CD14-positive monocyte (primary cell): ENCODE measurements at regions not wholly inside any gene's neighbourhood (a gene's known extent, or its start where the extent isn't known, plus 50 kb on each side); places are given as distances from the start of the nearest gene placed in this dataset.

Experiments used
- DNase-seq, 3 donors: peaks; one replicate each; pipeline ENCODE4 v3.0.0-alpha.2; 2011 to 2022
- H2AFZ ChIP-seq: 2 replicates; pipeline ENCODE4 v1.6.0; 2012; ENCODE audit warnings: mild to moderate bottlenecking, low read depth, low read length, inconsistent platforms; ENCODE audit not compliant: insufficient read depth, poor library complexity, severe bottlenecking
- H3K27ac ChIP-seq, 2 donors: 1 replicate in 1 of 2; 2 replicates in 1 of 2; pipeline ENCODE4 v1.5.1; 2012 to 2013; ENCODE audit warnings: low read length in 2 of 2, control low read depth in 1 of 2, inconsistent platforms in 1 of 2, low read depth in 1 of 2, mild to moderate bottlenecking in 1 of 2
- H3K27me3 ChIP-seq, 2 donors: one replicate each; pipeline versions ENCODE4 v1.6.0 to v1.6.1; 2011 to 2013; ENCODE audit warnings: low read length in 2 of 2; ENCODE audit not compliant: control insufficient read depth in 2 of 2, insufficient read depth in 2 of 2
- H3K36me3 ChIP-seq, 2 donors: replicated peaks in 1 of 2; 1 replicate in 1 of 2; 2 replicates in 1 of 2; pipeline versions ENCODE4 v1.5.1 to v1.6.1; 2012 to 2013; ENCODE audit warnings: low read length in 2 of 2, control low read depth in 1 of 2, inconsistent platforms in 1 of 2, mild to moderate bottlenecking in 1 of 2; ENCODE audit not compliant: insufficient read depth in 2 of 2, control insufficient read depth in 1 of 2
- H3K4me1 ChIP-seq, 2 donors: 1 replicate in 1 of 2; 2 replicates in 1 of 2; pipeline versions ENCODE4 v1.5.1 to v1.6.1; 2012 to 2013; ENCODE audit warnings: low read length in 2 of 2, control low read depth in 1 of 2, inconsistent platforms in 1 of 2, mild to moderate bottlenecking in 1 of 2, moderate library complexity in 1 of 2; ENCODE audit not compliant: insufficient read depth in 2 of 2, control insufficient read depth in 1 of 2
- H3K4me2 ChIP-seq: replicated peaks from 2 replicates; pipeline ENCODE3; 2012; ENCODE audit warnings: low read length, moderate library complexity, mild to moderate bottlenecking; ENCODE audit not compliant: poor library complexity, severe bottlenecking; ENCODE audit errors: extremely low read depth
- H3K4me3 ChIP-seq, 3 experiments: fragments of 200-600 bp in 1 of 3; sonication (generic) in 1 of 3; replicated peaks in 1 of 3; 1 replicate in 2 of 3; 2 replicates in 1 of 3; pipeline ENCODE4 v1.5.1; 2011 to 2013; ENCODE audit warnings: low read length in 3 of 3, mild to moderate bottlenecking in 3 of 3, control low read depth in 2 of 3, low read depth in 2 of 3, inconsistent platforms in 1 of 3, moderate library complexity in 1 of 3
- H3K79me2 ChIP-seq: 2 replicates; pipeline ENCODE4 v1.6.0; 2012; ENCODE audit warnings: mild to moderate bottlenecking, control low read depth, inconsistent platforms, low read length, moderate library complexity; ENCODE audit not compliant: insufficient read depth
- H3K9ac ChIP-seq: 2 replicates; pipeline ENCODE4 v1.6.0; 2017; ENCODE audit warnings: low read length, mild to moderate bottlenecking; ENCODE audit not compliant: insufficient read depth, poor library complexity, severe bottlenecking
- H3K9me3 ChIP-seq, 2 donors: replicated peaks in 1 of 2; 1 replicate in 1 of 2; 2 replicates in 1 of 2; pipeline versions ENCODE4 v1.5.1 to v1.6.1; 2012 to 2013; ENCODE audit warnings: low read length in 2 of 2, control low read depth in 1 of 2; ENCODE audit not compliant: control insufficient read depth in 1 of 2, insufficient read depth in 1 of 2
- H4K20me1 ChIP-seq: 2 replicates; pipeline ENCODE4 v1.6.0; 2012; ENCODE audit warnings: mild to moderate bottlenecking, low read length, control low read depth, moderate library complexity; ENCODE audit not compliant: insufficient read depth
- H3K27ac Mint-ChIP-seq, 7 donors: one replicate each; pipeline ENCODE4 v1.8.0; 2020; ENCODE audit warnings: mild to moderate bottlenecking in 7 of 7, mixed read lengths in 7 of 7, moderate library complexity in 6 of 7, inconsistent platforms in 2 of 7
- H3K27me3 Mint-ChIP-seq, 3 donors: one replicate each; pipeline ENCODE4 v1.8.0; 2021 to 2022; ENCODE audit warnings: low read depth in 3 of 3, mild to moderate bottlenecking in 3 of 3, mixed read lengths in 3 of 3, moderate library complexity in 3 of 3, inconsistent platforms in 1 of 3
- H3K36me3 Mint-ChIP-seq, 2 donors: one replicate each; pipeline ENCODE4 v1.8.0; 2020; ENCODE audit warnings: mixed read lengths in 2 of 2, inconsistent platforms in 1 of 2, mild to moderate bottlenecking in 1 of 2
- H3K4me1 Mint-ChIP-seq: one replicate; pipeline ENCODE4 v1.8.0; 2020; ENCODE audit warnings: mild to moderate bottlenecking, mixed read lengths
- H3K4me3 Mint-ChIP-seq, 2 donors: one replicate each; pipeline ENCODE4 v1.8.0; 2020; ENCODE audit warnings: mild to moderate bottlenecking in 2 of 2, mixed read lengths in 2 of 2, moderate library complexity in 1 of 2
- H3K9me3 Mint-ChIP-seq, 7 donors: one replicate each; pipeline ENCODE4 v1.8.0; 2020 to 2022; ENCODE audit warnings: mixed read lengths in 7 of 7, mild to moderate bottlenecking in 6 of 7, moderate library complexity in 6 of 7, inconsistent platforms in 2 of 7
- WGBS: methylation state at CpG from one replicate; pipeline ENCODE4 v1.1.5; 2013; ENCODE audit warnings: missing lambda C conversion rate; ENCODE audit not compliant: insufficient coverage; 5-methylcytosine and 5-hydroxymethylcytosine counted together
- intact Hi-C, 2 donors: fragments of 100-400 bp; cut with micrococcal nuclease; formaldehyde crosslinking; loops; one replicate each; pipeline versions ENCODE4 v1.15.0 to v1.15.1; 2023
- TF ChIP-seq, protein P1 (sequence below): fragments of 200-600 bp; IDR thresholded peaks from one replicate; pipeline ENCODE4 v1.8.0; 2022; ENCODE audit warnings: antibody characterized with exemption, mild to moderate bottlenecking

DNA sequence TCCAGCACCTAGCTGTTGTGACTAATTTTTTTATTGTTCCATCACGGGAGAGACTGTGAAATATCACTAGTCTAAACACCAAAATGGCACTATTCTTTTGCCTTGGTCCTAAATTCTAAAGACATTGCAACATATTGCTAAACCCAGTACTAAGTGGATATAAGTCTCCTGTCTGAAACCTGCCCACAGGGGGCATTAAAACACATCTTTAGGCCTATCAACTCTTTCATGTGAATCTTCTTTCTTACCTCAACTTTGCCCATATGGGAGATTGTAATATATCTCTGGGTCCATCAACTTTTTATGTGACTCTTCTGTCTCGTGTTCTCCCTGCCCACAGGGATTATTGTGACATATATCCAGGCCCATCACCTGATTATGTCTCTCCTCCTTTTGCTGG is 317.2 kb downstream of the RPS4Y2 start:
- H3K27ac ChIP-seq: peak overlapping the region in 1 of 2 donors; percentile 63
- H3K4me1 ChIP-seq: peaks cover 0 to 21% of the 10 kb centered on the region in 2 donors
- no peak overlapping the region for H3K4me2 ChIP-seq
- no peak overlapping the region for H3K9ac ChIP-seq
- H3K36me3 ChIP-seq: no peaks in the 10 kb centered on the region
- Mint-ChIP-seq H3K4me1 (peaks cover 22% of the 10 kb centered on the region), H3K27ac (peak overlapping the region in 2 of 7 donors; percentile 85 to 90), H3K27me3 (no peaks in the 10 kb centered on the region), H3K4me3 (no peak overlapping the region), H3K9me3 (peaks cover 0 to 3% (median 0%) of the 10 kb centered on the region in 7 donors), H3K36me3 (peaks cover 0 to 2% of the 10 kb centered on the region in 2 donors)
- peak in 1 of 3 donors; percentile 23 for DNase-seq
- TF ChIP-seq, protein P1, sequence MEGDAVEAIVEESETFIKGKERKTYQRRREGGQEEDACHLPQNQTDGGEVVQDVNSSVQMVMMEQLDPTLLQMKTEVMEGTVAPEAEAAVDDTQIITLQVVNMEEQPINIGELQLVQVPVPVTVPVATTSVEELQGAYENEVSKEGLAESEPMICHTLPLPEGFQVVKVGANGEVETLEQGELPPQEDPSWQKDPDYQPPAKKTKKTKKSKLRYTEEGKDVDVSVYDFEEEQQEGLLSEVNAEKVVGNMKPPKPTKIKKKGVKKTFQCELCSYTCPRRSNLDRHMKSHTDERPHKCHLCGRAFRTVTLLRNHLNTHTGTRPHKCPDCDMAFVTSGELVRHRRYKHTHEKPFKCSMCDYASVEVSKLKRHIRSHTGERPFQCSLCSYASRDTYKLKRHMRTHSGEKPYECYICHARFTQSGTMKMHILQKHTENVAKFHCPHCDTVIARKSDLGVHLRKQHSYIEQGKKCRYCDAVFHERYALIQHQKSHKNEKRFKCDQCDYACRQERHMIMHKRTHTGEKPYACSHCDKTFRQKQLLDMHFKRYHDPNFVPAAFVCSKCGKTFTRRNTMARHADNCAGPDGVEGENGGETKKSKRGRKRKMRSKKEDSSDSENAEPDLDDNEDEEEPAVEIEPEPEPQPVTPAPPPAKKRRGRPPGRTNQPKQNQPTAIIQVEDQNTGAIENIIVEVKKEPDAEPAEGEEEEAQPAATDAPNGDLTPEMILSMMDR: no peak
- no CpG with 5 or more reads among the region's 2 CpGs for WGBS
- H3K79me2 ChIP-seq: no peaks in the 10 kb centered on the region
- no peak overlapping the region for H3K4me3 ChIP-seq
- H4K20me1 ChIP-seq: no peaks in the 10 kb centered on the region
- no peak overlapping the region for H2AFZ ChIP-seq
- peaks cover 0 to 6% of the 10 kb centered on the region in 2 donors for H3K9me3 ChIP-seq
- no peaks in the 10 kb centered on the region for H3K27me3 ChIP-seq
- intact Hi-C loops: loop anchor here in 1 of 2 donors (10.0 kb wide), 1 partner anchor 48 kb away; no protein-coding TSS in a partner anchor

DNA sequence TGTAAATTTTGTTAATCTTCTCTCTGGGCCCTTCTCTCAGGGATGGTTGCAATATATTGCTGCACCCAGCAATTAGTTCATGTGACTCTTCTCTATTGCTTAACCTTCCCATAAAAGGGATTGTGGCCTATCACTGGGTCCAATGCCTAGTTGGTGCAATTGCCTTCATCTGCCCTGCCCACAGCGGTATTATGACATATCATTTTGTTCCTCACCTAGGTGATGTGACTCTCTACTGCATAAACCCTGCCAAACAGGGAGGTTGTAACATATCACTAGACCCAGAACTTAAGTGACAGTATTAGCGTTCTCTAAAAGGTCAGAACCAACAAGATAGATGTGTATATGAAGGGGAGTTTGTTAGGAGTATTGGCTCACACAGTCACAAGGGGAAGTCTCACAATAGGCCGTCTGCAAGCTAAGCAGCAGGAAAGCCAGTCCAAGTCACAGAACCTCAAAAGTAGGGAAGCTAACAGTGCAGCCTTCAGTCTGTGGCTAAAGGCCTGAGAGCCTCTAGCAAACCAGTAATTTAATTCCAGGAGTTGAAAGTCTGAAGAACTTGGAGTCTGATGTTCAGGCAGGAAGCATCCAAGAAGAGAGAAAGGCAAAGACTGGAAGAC is 317.8 kb downstream of the RPS4Y2 start:
- no peak overlapping the region for H3K4me3 ChIP-seq
- intact Hi-C loops: loop anchor here in 1 of 2 donors (10.0 kb wide), 1 partner anchor 49 kb away; no protein-coding TSS in a partner anchor
- H3K27me3 Mint-ChIP-seq: no peaks in the 10 kb centered on the region

More for the DNA sequence above, 317.8 kb downstream of the RPS4Y2 start:
- TF ChIP-seq, protein P1: no peak
- peak overlapping the region in 1 of 2 donors; percentile 63 for H3K27ac ChIP-seq
- peak in 2 of 3 donors; percentile 66 to 67 for DNase-seq
- H3K27me3 ChIP-seq: no peaks in the 10 kb centered on the region
- no peaks in the 10 kb centered on the region for H3K36me3 ChIP-seq
- H3K4me2 ChIP-seq: no peak overlapping the region
- peaks cover 0 to 6% of the 10 kb centered on the region in 2 donors for H3K9me3 ChIP-seq
- H4K20me1 ChIP-seq: no peaks in the 10 kb centered on the region
- no peak overlapping the region for H3K9ac ChIP-seq
- no peak overlapping the region for H2AFZ ChIP-seq
- Mint-ChIP-seq H3K4me3 (no peak overlapping the region), H3K9me3 (peaks cover 0 to 3% (median 0%) of the 10 kb centered on the region in 7 donors), H3K4me1 (peaks cover 22% of the 10 kb centered on the region), H3K27ac (peak overlapping the region in 2 of 7 donors; percentile 85 to 90), H3K36me3 (peaks cover 0 to 2% of the 10 kb centered on the region in 2 donors)
- peaks cover 0 to 21% of the 10 kb centered on the region in 2 donors for H3K4me1 ChIP-seq
- no peaks in the 10 kb centered on the region for H3K79me2 ChIP-seq
- no CpG with 5 or more reads among the region's 3 CpGs for WGBS
